B cell (primary cell): ENCODE measurements at regions not wholly inside any gene's neighbourhood (a gene's known extent, or its start where the extent isn't known, plus 50 kb on each side); places are given as distances from the start of the nearest gene placed in this dataset.

Source experiments
- CTCF ChIP-seq: fragments of 200-600 bp; IDR thresholded peaks from one replicate; pipeline ENCODE4 v1.8.0; 2022; ENCODE audit warnings: antibody characterized with exemption, mild to moderate bottlenecking
- EZH2 ChIP-seq: IDR thresholded peaks from 2 replicates; pipeline ENCODE4 v1.6.1; 2012; ENCODE audit warnings: borderline replicate concordance, low read depth, mild to moderate bottlenecking, moderate library complexity, low read length; ENCODE audit not compliant: insufficient read depth, poor library complexity, severe bottlenecking

DNA sequence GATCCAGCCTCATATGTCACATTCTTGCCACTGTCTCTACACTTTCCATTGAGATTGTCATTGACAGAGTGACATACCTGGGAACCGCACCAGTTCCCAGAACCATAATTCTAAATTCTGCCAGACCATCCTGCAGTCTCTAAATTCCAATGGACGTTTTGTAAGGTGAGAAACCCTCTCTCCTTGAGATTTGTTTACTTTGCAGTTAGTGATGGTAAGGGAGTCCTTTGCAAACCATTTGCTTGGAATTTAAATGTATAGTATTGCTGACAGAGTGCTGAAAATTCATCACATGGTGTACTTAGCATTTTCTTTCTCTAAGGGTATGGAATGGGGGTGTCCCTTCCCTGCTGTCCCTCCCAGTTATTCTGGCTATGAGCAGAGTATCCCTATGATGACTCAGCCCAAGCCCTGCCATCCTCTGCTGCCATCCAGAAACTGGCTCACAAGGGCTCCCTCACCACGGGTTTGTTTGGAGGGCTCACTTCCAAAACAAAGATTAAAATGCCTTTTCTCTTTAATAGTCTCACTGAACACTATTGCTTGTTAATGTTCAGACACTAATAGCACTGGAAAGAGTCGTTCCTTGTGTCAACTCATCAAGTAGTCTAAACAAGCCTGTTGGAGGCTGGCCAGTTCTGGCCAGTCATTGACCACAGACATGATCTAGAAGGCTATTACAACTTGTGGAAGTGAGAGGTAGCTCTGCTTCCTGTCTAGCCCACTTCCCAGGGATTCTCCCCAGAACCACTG is 129.0 kb upstream of the HMGA2 start:
- TF ChIP-seq CTCF (no peak), EZH2 (no peak)
